ENCODE measurements at regions not wholly inside any gene's neighbourhood (a gene's known extent, or its start where the extent isn't known, plus 50 kb on each side); places are given as distances from the start of the nearest gene placed in this dataset.

DNA sequence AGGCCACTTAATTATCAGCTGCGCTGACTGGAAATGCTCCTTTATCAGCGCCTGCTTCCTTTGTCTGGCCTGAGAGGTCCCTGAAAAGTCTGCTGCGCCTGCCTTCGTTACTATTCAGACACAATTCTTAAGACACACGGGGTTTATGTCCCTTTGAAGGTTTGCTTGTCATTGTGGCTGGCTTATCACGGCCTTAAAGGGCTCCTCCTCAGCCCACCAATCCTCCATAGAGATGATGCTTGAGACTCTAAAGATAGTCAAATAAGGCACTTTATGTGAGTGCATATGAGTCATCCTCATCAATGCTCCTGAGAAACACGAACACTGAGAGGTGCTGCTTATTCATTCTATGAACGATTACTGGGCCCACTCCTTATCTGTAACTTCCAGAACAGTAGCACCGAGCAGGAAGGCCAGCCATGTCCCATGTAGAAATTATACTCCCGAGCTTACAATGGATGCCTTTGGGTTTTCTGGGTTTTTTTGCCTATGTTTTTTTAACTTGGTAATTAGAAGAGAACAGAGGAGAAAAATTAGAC is 1268.2 kb upstream of the TMEM132C start:
- TF ChIP-seq GABPA (IDR thresholded peaks at IDR 0.05; ENCODE audit: borderline replicate concordance, insufficient read depth, low read length): no peak
- TF ChIP-seq, protein P1, sequence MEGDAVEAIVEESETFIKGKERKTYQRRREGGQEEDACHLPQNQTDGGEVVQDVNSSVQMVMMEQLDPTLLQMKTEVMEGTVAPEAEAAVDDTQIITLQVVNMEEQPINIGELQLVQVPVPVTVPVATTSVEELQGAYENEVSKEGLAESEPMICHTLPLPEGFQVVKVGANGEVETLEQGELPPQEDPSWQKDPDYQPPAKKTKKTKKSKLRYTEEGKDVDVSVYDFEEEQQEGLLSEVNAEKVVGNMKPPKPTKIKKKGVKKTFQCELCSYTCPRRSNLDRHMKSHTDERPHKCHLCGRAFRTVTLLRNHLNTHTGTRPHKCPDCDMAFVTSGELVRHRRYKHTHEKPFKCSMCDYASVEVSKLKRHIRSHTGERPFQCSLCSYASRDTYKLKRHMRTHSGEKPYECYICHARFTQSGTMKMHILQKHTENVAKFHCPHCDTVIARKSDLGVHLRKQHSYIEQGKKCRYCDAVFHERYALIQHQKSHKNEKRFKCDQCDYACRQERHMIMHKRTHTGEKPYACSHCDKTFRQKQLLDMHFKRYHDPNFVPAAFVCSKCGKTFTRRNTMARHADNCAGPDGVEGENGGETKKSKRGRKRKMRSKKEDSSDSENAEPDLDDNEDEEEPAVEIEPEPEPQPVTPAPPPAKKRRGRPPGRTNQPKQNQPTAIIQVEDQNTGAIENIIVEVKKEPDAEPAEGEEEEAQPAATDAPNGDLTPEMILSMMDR (IDR thresholded peaks at IDR 0.05; ENCODE audit: control extremely low read depth in 1 of 3, insufficient read depth in 1 of 3, low read depth in 1 of 3, low read length in 3 of 3): no peak
- TF ChIP-seq POLR2A (IDR thresholded peaks at IDR 0.05; ENCODE audit: control extremely low read depth in 1 of 2, low read depth in 2 of 2, low read length in 2 of 2): no peak
- TF ChIP-seq EZH2 (IDR thresholded peaks at IDR 0.05; ENCODE audit: low read depth, low read length, severe bottlenecking): no peak
- TF ChIP-seq POLR2AphosphoS5 (IDR thresholded peaks at IDR 0.05; ENCODE audit: low read depth, low read length): no peak
- TF ChIP-seq KDM1A (IDR thresholded peaks at IDR 0.05; ENCODE audit: borderline replicate concordance, low read length): no peak
- no peak for TF ChIP-seq CHD1 (IDR thresholded peaks at IDR 0.05; ENCODE audit: low read depth, low read length)
